ENCODE measurements at regions not wholly inside any gene's neighbourhood (a gene's known extent, or its start where the extent isn't known, plus 50 kb on each side); places are given as distances from the start of the nearest gene placed in this dataset.

- Histone ChIP-seq H3K36me3 (no peaks in the 10 kb centered on the region), H3K9me3 (no peaks in the 10 kb centered on the region), H3K27ac (no peak overlapping the region), H3K4me3 (no peak overlapping the region), H3K4me1 (peaks cover 0 to 22% (median 4%) of the 10 kb centered on the region in 4 donors), H3K27me3 (no peaks in the 10 kb centered on the region)
- DNase-seq = no peak
- TF ChIP-seq CTCF (IDR thresholded peaks at IDR 0.05) = no peak
- intact Hi-C loops (cut with DNase I; ENCODE audit: low total_unique reads) = no loop called here
Measured at GRCh38 chr10:109426987-109427386, 496.3 kb downstream of the XPNPEP1 start.

DNA sequence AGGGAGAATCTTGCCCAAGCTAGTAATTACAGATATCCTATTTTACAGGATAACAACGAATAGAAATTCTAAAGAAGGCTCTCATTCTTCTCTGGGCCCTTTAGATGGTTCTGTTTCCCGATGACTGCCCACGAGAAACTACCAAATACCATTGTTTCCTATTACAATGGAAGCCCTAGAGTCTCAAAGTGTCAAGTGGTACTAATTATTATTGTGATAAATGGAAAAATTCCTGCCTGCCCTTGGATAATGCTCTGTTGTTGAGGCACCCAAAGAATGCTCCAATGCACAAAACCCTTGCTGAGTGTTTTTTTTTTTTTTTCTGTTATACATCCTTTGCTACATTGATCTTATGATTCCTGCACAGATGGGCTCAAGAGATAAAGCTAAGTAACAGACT lies 504.5 kb downstream of the XPNPEP1 start:
- Histone ChIP-seq H3K4me1 (no peaks in the 10 kb centered on the region), H3K9me3 (no peaks in the 10 kb centered on the region), H3K36me3 (no peaks in the 10 kb centered on the region), H3K4me3 (no peak overlapping the region), H3K27me3 (no peaks in the 10 kb centered on the region), H3K27ac (no peak overlapping the region)
- intact Hi-C loops (cut with DNase I; ENCODE audit: low total_unique reads) = no loop called here
- no peak for DNase-seq
- no peak for TF ChIP-seq CTCF (IDR thresholded peaks at IDR 0.05)

GRCh38 chr10:109417803-109418202 lies 505.5 kb downstream of the XPNPEP1 start:
- no peaks in the 10 kb centered on the region for H3K36me3 ChIP-seq
- H3K9me3 ChIP-seq = no peaks in the 10 kb centered on the region
- TF ChIP-seq CTCF (IDR thresholded peaks at IDR 0.05) = no peak
- no peak for DNase-seq
- H3K27ac ChIP-seq = no peak overlapping the region
- no peaks in the 10 kb centered on the region for H3K27me3 ChIP-seq
- no peak overlapping the region for H3K4me3 ChIP-seq
- H3K4me1 ChIP-seq = no peaks in the 10 kb centered on the region
- intact Hi-C loops (cut with DNase I; ENCODE audit: low total_unique reads) = no loop called here

DNA sequence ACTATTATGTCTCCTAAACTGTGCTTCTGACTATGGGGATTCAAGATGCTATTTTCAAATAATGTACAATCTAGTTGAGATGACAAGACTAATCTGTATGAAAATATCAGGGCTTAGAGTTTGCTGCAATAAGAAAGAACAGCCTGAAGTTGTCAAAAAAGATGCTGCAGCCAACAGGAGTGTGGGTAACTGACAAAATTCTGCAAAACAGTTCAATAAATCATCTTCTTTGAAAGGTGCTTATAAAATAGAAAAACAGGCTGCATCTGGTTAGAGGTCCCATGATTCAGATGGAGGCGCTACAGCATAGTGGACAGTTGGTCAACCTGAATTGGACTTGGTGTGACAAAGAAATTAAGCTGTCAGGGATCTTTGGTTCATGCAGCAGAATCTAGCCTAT lies 511.0 kb downstream of the XPNPEP1 start:
- Histone ChIP-seq H3K4me3 (no peak overlapping the region), H3K36me3 (no peaks in the 10 kb centered on the region), H3K9me3 (no peaks in the 10 kb centered on the region), H3K27ac (no peak overlapping the region), H3K27me3 (no peaks in the 10 kb centered on the region), H3K4me1 (no peaks in the 10 kb centered on the region)
- no peak for TF ChIP-seq CTCF (IDR thresholded peaks at IDR 0.05)
- intact Hi-C loops (cut with DNase I; ENCODE audit: low total_unique reads) = no loop called here
- DNase-seq = no peak

GRCh38 chr10:109411917-109412316 lies 511.4 kb downstream of the XPNPEP1 start:
- intact Hi-C loops (cut with DNase I; ENCODE audit: low total_unique reads) = no loop called here
- no peak for TF ChIP-seq CTCF (IDR thresholded peaks at IDR 0.05)
- no peak overlapping the region for H3K4me3 ChIP-seq
- H3K36me3 ChIP-seq = no peaks in the 10 kb centered on the region
- DNase-seq = no peak
- no peaks in the 10 kb centered on the region for H3K4me1 ChIP-seq
- no peaks in the 10 kb centered on the region for H3K27me3 ChIP-seq
- H3K27ac ChIP-seq = no peak overlapping the region
- H3K9me3 ChIP-seq = no peaks in the 10 kb centered on the region

DNA sequence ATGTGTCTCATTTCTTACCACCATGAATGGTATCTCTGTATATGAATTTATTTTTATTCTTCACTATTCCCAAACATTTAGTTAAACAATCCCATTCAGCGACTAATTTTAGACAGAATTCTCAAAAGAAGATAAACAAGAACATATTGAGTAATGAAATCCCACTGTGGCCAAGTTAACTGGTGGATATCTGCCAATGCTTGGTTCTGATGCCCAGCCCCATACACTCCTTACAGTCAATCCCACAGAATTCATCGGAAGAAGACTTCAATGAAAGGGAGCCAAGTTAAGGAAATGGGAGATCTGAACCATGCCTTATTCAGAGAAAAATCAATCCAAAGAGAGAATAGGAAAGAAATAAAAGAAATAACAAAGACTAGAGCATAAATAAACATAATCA lies 518.0 kb downstream of the XPNPEP1 start:
- H3K9me3 ChIP-seq = no peaks in the 10 kb centered on the region
- TF ChIP-seq CTCF (IDR thresholded peaks at IDR 0.05) = no peak
- intact Hi-C loops (cut with DNase I; ENCODE audit: low total_unique reads) = no loop called here
- H3K27ac ChIP-seq = no peak overlapping the region
- no peaks in the 10 kb centered on the region for H3K36me3 ChIP-seq
- DNase-seq = no peak
- H3K4me3 ChIP-seq = no peak overlapping the region
- no peaks in the 10 kb centered on the region for H3K27me3 ChIP-seq
- no peaks in the 10 kb centered on the region for H3K4me1 ChIP-seq
